H1 (cell line): ENCODE measurements at regions not wholly inside any gene's neighbourhood (a gene's known extent, or its start where the extent isn't known, plus 50 kb on each side); places are given as distances from the start of the nearest gene placed in this dataset.
A peak's percentile ranks its signal among the peaks of the same experiment; 100 is the strongest.

Source experiments
- CTCF ChIA-PET: fragments of 300-600 bp; sonication (Branson Sonifier 250); formaldehyde crosslinking; loops from one replicate; lab custom pipeline; 2021; ENCODE audit not compliant: partially characterized antibody; lab: Charles Lee
- POLR2A ChIA-PET: fragments of 300-600 bp; sonication (Branson Sonifier 250); formaldehyde crosslinking; loops from one replicate; lab custom pipeline; 2021; ENCODE audit warnings: inconsistent platforms; ENCODE audit not compliant: partially characterized antibody; lab: Charles Lee
- DNase-seq, 2 experiments: peaks; one replicate each; pipeline versions ENCODE4 v3.0.0 to v3.0.0-alpha.2; 2010 to 2022; ENCODE audit warnings: low spot score in 2 of 2, low read depth in 1 of 2, mixed read lengths in 1 of 2
- FAIRE-seq: peaks from 2 replicates; lab custom pipeline; 2011; peaks lifted over from hg19 to GRCh38; lab: Jason Lieb, UNC
- H2AFZ ChIP-seq: 2 replicates; pipeline ENCODE4 v1.8.1; 2012; ENCODE audit warnings: low read length, inconsistent platforms
- H2AK5ac ChIP-seq: 2 replicates; pipeline ENCODE4 v1.6.1; 2013; ENCODE audit warnings: low read depth, low read length
- H2BK120ac ChIP-seq: replicated peaks from 2 replicates; pipeline ENCODE3; 2013; ENCODE audit warnings: low read depth, low read length, inconsistent platforms
- H2BK12ac ChIP-seq: 2 replicates; pipeline ENCODE4 v1.6.1; 2013; ENCODE audit warnings: low read depth, low read length
- H2BK15ac ChIP-seq: 2 replicates; pipeline ENCODE4 v1.6.1; 2013; ENCODE audit warnings: low read length
- H2BK20ac ChIP-seq: 2 replicates; pipeline ENCODE4 v1.6.1; 2013; ENCODE audit warnings: low read length
- H2BK5ac ChIP-seq: 2 replicates; pipeline ENCODE4 v1.6.1; 2013; ENCODE audit warnings: low read depth, low read length
- H3K14ac ChIP-seq: 2 replicates; pipeline ENCODE4 v1.6.1; 2013; ENCODE audit warnings: inconsistent platforms; ENCODE audit not compliant: insufficient read length
- H3K18ac ChIP-seq: 2 replicates; pipeline ENCODE4 v1.6.1; 2013; ENCODE audit warnings: low read length; ENCODE audit errors: extremely low read depth
- H3K23ac ChIP-seq: 2 replicates; pipeline ENCODE4 v1.6.1; 2013; ENCODE audit warnings: inconsistent platforms; ENCODE audit not compliant: insufficient read length
- H3K23me2 ChIP-seq: 2 replicates; pipeline ENCODE4 v1.6.1; 2013; ENCODE audit warnings: low read depth, low read length
- H3K27ac ChIP-seq: 2 replicates; pipeline ENCODE4 v1.6.1; 2011; ENCODE audit warnings: low read depth, low read length, inconsistent platforms
- H3K27me3 ChIP-seq, 4 experiments: replicated peaks in 1 of 4; 1 replicate in 1 of 4; 2 replicates in 3 of 4; pipeline versions ENCODE4 v1.6.1 to v1.8.1; 2011 to 2013; ENCODE audit warnings: low read length in 3 of 4, mild to moderate bottlenecking in 3 of 4, inconsistent platforms in 2 of 4, mixed read lengths in 2 of 4, moderate library complexity in 1 of 4; ENCODE audit not compliant: control insufficient read depth in 3 of 4, insufficient read depth in 3 of 4; ENCODE audit errors: extremely low read depth in 1 of 4
- H3K36me3 ChIP-seq, 4 experiments: 2 replicates each; pipeline versions ENCODE4 v1.6.1 to v1.8.1; 2011 to 2013; ENCODE audit warnings: mild to moderate bottlenecking in 4 of 4, low read length in 3 of 4, moderate library complexity in 2 of 4, control low read depth in 1 of 4, inconsistent platforms in 1 of 4; ENCODE audit not compliant: insufficient read depth in 4 of 4, control insufficient read depth in 2 of 4
- H3K4ac ChIP-seq: replicated peaks from 2 replicates; pipeline ENCODE3; 2013; ENCODE audit warnings: low read length, low read depth, mixed read lengths, inconsistent platforms; ENCODE audit not compliant: insufficient read length
- H3K4me1 ChIP-seq, 4 experiments: replicated peaks in 1 of 4; 1 replicate in 1 of 4; 2 replicates in 3 of 4; pipeline versions ENCODE4 v1.6.1 to v1.8.1; 2011 to 2013; ENCODE audit warnings: low read length in 3 of 4, inconsistent platforms in 2 of 4, mixed read lengths in 1 of 4; ENCODE audit not compliant: insufficient read depth in 4 of 4, control insufficient read depth in 3 of 4
- H3K4me2 ChIP-seq, 2 experiments: 2 replicates each; pipeline versions ENCODE4 v1.6.1 to v1.8.1; 2011 to 2013; ENCODE audit warnings: low read depth in 2 of 2, low read length in 2 of 2, control low read depth in 1 of 2, inconsistent platforms in 1 of 2, mild to moderate bottlenecking in 1 of 2; ENCODE audit not compliant: insufficient read depth in 1 of 2
- H3K4me3 ChIP-seq, 4 experiments: fragments of 200-600, 300-600 bp in 1 of 4; sonication (generic), shearing (Covaris generic), sonication (Bioruptor Twin) in 1 of 4; 2 replicates each; pipeline versions ENCODE4 v1.5.1 to v1.8.1; 2011 to 2016; ENCODE audit warnings: low read length in 4 of 4, low read depth in 3 of 4, control low read depth in 2 of 4, inconsistent platforms in 2 of 4, mild to moderate bottlenecking in 2 of 4, mixed read lengths in 1 of 4, moderate library complexity in 1 of 4; ENCODE audit not compliant: insufficient read depth in 2 of 4; ENCODE audit errors: extremely low read depth in 1 of 4
- H3K56ac ChIP-seq: replicated peaks from 2 replicates; pipeline ENCODE3; 2013; ENCODE audit warnings: low read depth, mild to moderate bottlenecking, mixed read lengths, low read length, inconsistent platforms; ENCODE audit not compliant: insufficient read length
- H3K79me1 ChIP-seq: 2 replicates; pipeline ENCODE4 v1.6.1; 2013; ENCODE audit warnings: low read depth, low read length, control low read depth
- H3K79me2 ChIP-seq, 2 experiments: 2 replicates each; pipeline versions ENCODE4 v1.6.1 to v1.8.1; 2012 to 2013; ENCODE audit warnings: low read length in 2 of 2, mild to moderate bottlenecking in 2 of 2, inconsistent platforms in 1 of 2; ENCODE audit not compliant: insufficient read depth in 2 of 2, control insufficient read depth in 1 of 2
- H3K9ac ChIP-seq, 4 experiments: replicated peaks in 1 of 4; 1 replicate in 1 of 4; 2 replicates in 3 of 4; pipeline versions ENCODE4 v1.6.1 to v1.8.1; 2011 to 2013; ENCODE audit warnings: low read depth in 3 of 4, low read length in 3 of 4, control low read depth in 2 of 4, mild to moderate bottlenecking in 2 of 4, moderate library complexity in 2 of 4, inconsistent platforms in 1 of 4; ENCODE audit errors: extremely low read depth in 1 of 4
- H3K9me3 ChIP-seq, 2 experiments: 2 replicates each; pipeline versions ENCODE4 v1.6.1 to v1.8.1; 2012 to 2013; ENCODE audit warnings: mild to moderate bottlenecking in 2 of 2, moderate library complexity in 2 of 2, control low read depth in 1 of 2, inconsistent platforms in 1 of 2, low read depth in 1 of 2, low read length in 1 of 2, mixed read lengths in 1 of 2; ENCODE audit not compliant: insufficient read depth in 2 of 2
- H4K20me1 ChIP-seq, 2 experiments: replicated peaks in 1 of 2; 2 replicates each; pipeline versions ENCODE3 to v1.8.1; 2011 to 2013; ENCODE audit warnings: inconsistent platforms in 2 of 2, low read length in 2 of 2, mild to moderate bottlenecking in 1 of 2; ENCODE audit not compliant: insufficient read depth in 2 of 2, control insufficient read depth in 1 of 2
- H4K5ac ChIP-seq: 2 replicates; pipeline ENCODE4 v1.6.1; 2013; ENCODE audit warnings: low read length, low read depth, mixed read lengths, inconsistent platforms; ENCODE audit not compliant: insufficient read length
- H4K8ac ChIP-seq: 2 replicates; pipeline ENCODE4 v1.8.0; 2013; ENCODE audit warnings: mild to moderate bottlenecking, moderate library complexity, low read length, inconsistent platforms; ENCODE audit not compliant: insufficient read depth; ENCODE audit errors: extremely low read depth
- H4K91ac ChIP-seq: replicated peaks from 2 replicates; pipeline ENCODE3; 2013; ENCODE audit warnings: low read length, mixed read lengths, inconsistent platforms; ENCODE audit not compliant: insufficient read length
- WGBS, 2 experiments: shearing (Covaris generic) in 1 of 2; methylation state at CpG; one replicate each; pipeline versions ENCODE4 v1.1.6 to v1.1.7; 2013 to 2015; ENCODE audit warnings: low lambda C conversion rate in 2 of 2, mixed read lengths in 2 of 2, inconsistent platforms in 1 of 2, low coverage in 1 of 2, missing lambda C conversion rate in 1 of 2; ENCODE audit not compliant: insufficient replicate concordance in 2 of 2, insufficient coverage in 1 of 2, insufficient read length in 1 of 2; ENCODE audit errors: extremely low coverage in 1 of 2, missing lambda C conversion rate in 1 of 2; 5-methylcytosine and 5-hydroxymethylcytosine counted together

DNA sequence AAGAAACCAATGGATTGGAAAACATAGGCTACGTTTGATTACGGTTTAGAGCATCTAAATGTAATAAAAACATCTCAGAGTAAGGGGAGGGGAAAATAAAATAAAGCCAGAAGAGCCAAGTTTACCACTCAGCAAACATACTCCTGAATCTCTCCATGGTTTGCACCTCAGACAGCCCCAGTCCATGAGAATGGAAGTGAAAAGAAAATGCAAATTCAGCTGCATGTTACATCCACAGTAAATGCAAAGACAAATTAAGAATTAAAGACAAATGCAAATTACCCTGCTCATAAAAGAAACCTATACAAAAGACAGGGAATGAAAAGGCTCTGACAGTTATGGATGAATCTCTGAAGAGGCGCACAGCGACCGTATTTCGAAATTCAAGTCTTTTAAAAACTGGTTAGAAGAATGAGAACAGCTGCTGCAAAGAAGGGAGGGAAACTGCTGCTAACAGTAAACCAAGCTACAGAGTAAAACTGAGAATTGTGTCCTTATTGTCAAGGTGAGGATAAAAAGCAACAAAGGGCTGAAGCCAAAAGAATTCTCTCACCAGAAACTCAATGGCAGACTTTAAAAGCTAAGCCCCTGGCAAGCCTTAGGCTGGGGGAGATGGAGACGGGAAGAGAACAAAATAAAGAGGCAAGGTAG lies 197.9 kb upstream of the ACVR2A start:
- peaks cover 3 to 13% (median 8%) of the 10 kb centered on the region in 4 experiments; a peak in 6 of 7 replicates for H3K4me1 ChIP-seq
- no peaks in the 10 kb centered on the region for H3K27me3 ChIP-seq
- no peak overlapping the region for H3K9ac ChIP-seq
- H2BK15ac ChIP-seq = no peak overlapping the region
- H2BK20ac ChIP-seq = no peak overlapping the region
- H3K9me3 ChIP-seq = no peaks in the 10 kb centered on the region
- no peaks in the 10 kb centered on the region for H3K23me2 ChIP-seq
- H3K18ac ChIP-seq = no peak overlapping the region
- H3K79me1 ChIP-seq = no peaks in the 10 kb centered on the region
- no peak overlapping the region for H2BK12ac ChIP-seq
- H4K20me1 ChIP-seq = no peaks in the 10 kb centered on the region
- no peak overlapping the region for H3K14ac ChIP-seq
- no peak overlapping the region for H2BK120ac ChIP-seq
- ChIA-PET CTCF (no interaction called here), POLR2A (interaction anchor here (0.6 kb wide), 1 partner anchor 19 kb away, joined by 4 read pairs; no protein-coding TSS in a partner anchor)
- H2AK5ac ChIP-seq = no peak overlapping the region
- H4K8ac ChIP-seq = no peak overlapping the region
- no peak for FAIRE-seq
- H3K4me3 ChIP-seq = no peak overlapping the region
- peak in 1 of 2 experiments; percentile 1 for DNase-seq
- H3K56ac ChIP-seq = no peak overlapping the region
- no peak overlapping the region for H4K5ac ChIP-seq
- H3K36me3 ChIP-seq = no peaks in the 10 kb centered on the region
- no peak overlapping the region for H3K23ac ChIP-seq
- no peak overlapping the region for H2BK5ac ChIP-seq
- H4K91ac ChIP-seq = no peak overlapping the region
- no peak overlapping the region for H2AFZ ChIP-seq
- no peaks in the 10 kb centered on the region for H3K79me2 ChIP-seq
- H3K4ac ChIP-seq = no peak overlapping the region
- no peak overlapping the region for H3K27ac ChIP-seq
- H3K4me2 ChIP-seq = peak overlapping the region; percentile 26 to 34; a peak in 2 of 4 replicates
- 39% methylated on average over 7 of the region's 7 CpGs; no CpG with 5 or more reads in 1 of the 2 experiments for WGBS, 2 experiments
